Ammon's horn (tissue), 1 donor: ENCODE measurements at regions not wholly inside any gene's neighbourhood (a gene's known extent, or its start where the extent isn't known, plus 50 kb on each side); places are given as distances from the start of the nearest gene placed in this dataset.
A peak's percentile ranks its signal among the peaks of the same experiment; 100 is the strongest.

Source experiments
- DNase-seq: peaks from one replicate; pipeline ENCODE4 v3.0.0-alpha.2; 2016; ENCODE audit warnings: low spot score

GRCh38 chr2:120976501-120977307 is 241.0 kb downstream of the GLI2 start:
- DNase-seq = no peak

- no peak for DNase-seq
Measured at GRCh38 chr2:120977582-120978358, 242.1 kb downstream of the GLI2 start.

- DNase-seq = no peak
Measured at GRCh38 chr2:120978359-120979050, 242.8 kb downstream of the GLI2 start.

GRCh38 chr2:120979398-120979797 is 243.7 kb downstream of the GLI2 start:
- no peak for DNase-seq

- DNase-seq = no peak
Measured at GRCh38 chr2:120979921-120980320, 244.3 kb downstream of the GLI2 start.

- no peak for DNase-seq
Measured at GRCh38 chr2:120981443-120981842, 245.8 kb downstream of the GLI2 start.

GRCh38 chr2:120982598-120982997 is 246.9 kb downstream of the GLI2 start:
- no peak for DNase-seq

GRCh38 chr2:120983344-120983743 is 247.7 kb downstream of the GLI2 start:
- peak; percentile 37 for DNase-seq

- DNase-seq = no peak
Measured at GRCh38 chr2:120984046-120984445, 248.4 kb downstream of the GLI2 start.

GRCh38 chr2:120984452-120985173 is 248.9 kb downstream of the GLI2 start:
- DNase-seq = no peak

- DNase-seq = no peak
Measured at GRCh38 chr2:120985174-120985996, 249.7 kb downstream of the GLI2 start.

GRCh38 chr2:120985997-120986651 is 250.5 kb downstream of the GLI2 start:
- DNase-seq = no peak

GRCh38 chr2:120986898-120987650 is 251.4 kb downstream of the GLI2 start:
- DNase-seq = no peak

GRCh38 chr2:120988051-120988699 is 252.5 kb downstream of the GLI2 start:
- DNase-seq = no peak

GRCh38 chr2:120988700-120989511 is 253.2 kb downstream of the GLI2 start:
- no peak for DNase-seq

- DNase-seq = no peak
Measured at GRCh38 chr2:120989512-120990441, 254.1 kb downstream of the GLI2 start.

GRCh38 chr2:120990451-120990871 is 254.8 kb downstream of the GLI2 start:
- no peak for DNase-seq
